GM23338 (cell line): ENCODE measurements at regions not wholly inside any gene's neighbourhood (a gene's known extent, or its start where the extent isn't known, plus 50 kb on each side); places are given as distances from the start of the nearest gene placed in this dataset.

Experiments used
- ATAC-seq: fragments of 200-7000 bp; cut with Tn5 transposase; 3 replicates; pipeline ENCODE4 v1.9.1; 2020
- DNase-seq: peaks from one replicate; pipeline ENCODE4 v3.0.0-alpha.2; 2015; ENCODE audit warnings: low spot score
- H2AFZ ChIP-seq: fragments of 200-600 bp; sonication (generic); 2 replicates; pipeline ENCODE4 v1.8.0; 2016; ENCODE audit warnings: antibody characterized with exemption, mild to moderate bottlenecking, moderate library complexity
- H3F3A ChIP-seq: fragments of 200-600 bp; sonication (generic); replicated peaks from 2 replicates; pipeline ENCODE4 v1.8.0; 2017; ENCODE audit warnings: antibody characterized with exemption, mixed run types, low read depth
- H3K27ac ChIP-seq: fragments of 200-600 bp; sonication (generic); 2 replicates; pipeline ENCODE4 v1.6.1; 2016; ENCODE audit warnings: low read depth
- H3K27me3 ChIP-seq: fragments of 200-600 bp; sonication (generic); 2 replicates; pipeline ENCODE4 v1.8.0; 2016; ENCODE audit warnings: mild to moderate bottlenecking, mixed run types, moderate library complexity; ENCODE audit not compliant: insufficient read depth
- H3K36me3 ChIP-seq: fragments of 200-600 bp; sonication (generic); 2 replicates; pipeline ENCODE4 v1.8.0; 2016; ENCODE audit warnings: mild to moderate bottlenecking; ENCODE audit not compliant: insufficient read depth
- H3K4me1 ChIP-seq: fragments of 200-600 bp; sonication (generic); 2 replicates; pipeline ENCODE4 v1.8.0; 2016; ENCODE audit warnings: mild to moderate bottlenecking, moderate library complexity; ENCODE audit not compliant: insufficient read depth
- H3K4me2 ChIP-seq: fragments of 200-600 bp; sonication (generic); 2 replicates; pipeline ENCODE4 v1.7.1; 2017; ENCODE audit warnings: mixed run types
- H3K4me3 ChIP-seq: fragments of 200-600 bp; sonication (generic); 2 replicates; pipeline ENCODE4 v1.6.1; 2016; ENCODE audit warnings: mixed run types
- H3K79me2 ChIP-seq: fragments of 200-600 bp; sonication (generic); replicated peaks from 2 replicates; pipeline ENCODE4 v1.8.0; 2017; ENCODE audit warnings: mild to moderate bottlenecking; ENCODE audit not compliant: insufficient read depth
- H3K9me2 ChIP-seq: fragments of 200-600 bp; sonication (generic); 2 replicates; pipeline ENCODE4 v1.8.0; 2017; ENCODE audit not compliant: insufficient read depth
- H4K20me1 ChIP-seq: fragments of 200-600 bp; sonication (generic); replicated peaks from 2 replicates; pipeline ENCODE4 v1.8.0; 2017; ENCODE audit warnings: mild to moderate bottlenecking; ENCODE audit not compliant: insufficient read depth
- H3K27ac Mint-ChIP-seq: 2 replicates; pipeline ENCODE4 v1.8.0; 2020; ENCODE audit warnings: inconsistent platforms, mild to moderate bottlenecking, moderate library complexity, mixed read lengths
- H3K27me3 Mint-ChIP-seq: 3 replicates; pipeline ENCODE4 v1.8.0; 2022; ENCODE audit warnings: low read depth, mild to moderate bottlenecking, moderate library complexity, mixed read lengths, inconsistent platforms; ENCODE audit not compliant: insufficient read depth, poor library complexity
- H3K36me3 Mint-ChIP-seq: 3 replicates; pipeline ENCODE4 v1.8.0; 2021; ENCODE audit warnings: low read depth, mild to moderate bottlenecking, inconsistent platforms, moderate library complexity, mixed read lengths
- H3K4me1 Mint-ChIP-seq: 3 replicates; pipeline ENCODE4 v1.8.0; 2020; ENCODE audit warnings: mild to moderate bottlenecking, inconsistent platforms, mixed read lengths
- H3K4me3 Mint-ChIP-seq: 3 replicates; pipeline ENCODE4 v1.8.0; 2021; ENCODE audit warnings: moderate library complexity, mild to moderate bottlenecking, inconsistent platforms, mixed read lengths
- H3K9me3 Mint-ChIP-seq: 3 replicates; pipeline ENCODE4 v1.8.0; 2020; ENCODE audit warnings: moderate library complexity, mild to moderate bottlenecking, inconsistent platforms, mixed read lengths
- EZH2 ChIP-seq: fragments of 200-600 bp; sonication (generic); IDR thresholded peaks from one replicate; pipeline ENCODE4 v1.8.0; 2017; ENCODE audit warnings: antibody characterized with exemption, mild to moderate bottlenecking, low read depth; ENCODE audit not compliant: unreplicated experiment
- JUNB ChIP-seq: IDR thresholded peaks from one replicate; pipeline ENCODE4 v1.6.1; 2016; ENCODE audit warnings: antibody characterized with exemption; ENCODE audit not compliant: unreplicated experiment
- NANOG ChIP-seq: IDR thresholded peaks from 2 replicates; pipeline ENCODE4 v1.6.1; 2016; ENCODE audit warnings: antibody characterized with exemption, borderline replicate concordance
- REST ChIP-seq: IDR thresholded peaks from one replicate; pipeline ENCODE4 v1.6.1; 2018; ENCODE audit warnings: antibody characterized with exemption; ENCODE audit not compliant: unreplicated experiment
- STAT1 ChIP-seq: IDR thresholded peaks from one replicate; pipeline ENCODE4 v1.6.1; 2016; ENCODE audit warnings: antibody characterized with exemption; ENCODE audit not compliant: unreplicated experiment
- ZNF114 ChIP-seq: fragments of 250-450 bp; sonication (Bioruptor Pico); IDR thresholded peaks from 2 replicates; pipeline ENCODE4 v1.5.0; 2020; ENCODE audit warnings: mild to moderate bottlenecking, moderate library complexity
- TF ChIP-seq, protein P1 (sequence below): fragments of 250-450 bp; sonication (Bioruptor Pico); IDR thresholded peaks from 2 replicates; pipeline ENCODE4 v1.5.0; 2020; ENCODE audit warnings: mild to moderate bottlenecking, moderate library complexity
- TF ChIP-seq, protein P2 (sequence below): IDR thresholded peaks from 2 replicates; pipeline ENCODE4 v1.6.1; 2016; ENCODE audit warnings: antibody characterized with exemption

DNA sequence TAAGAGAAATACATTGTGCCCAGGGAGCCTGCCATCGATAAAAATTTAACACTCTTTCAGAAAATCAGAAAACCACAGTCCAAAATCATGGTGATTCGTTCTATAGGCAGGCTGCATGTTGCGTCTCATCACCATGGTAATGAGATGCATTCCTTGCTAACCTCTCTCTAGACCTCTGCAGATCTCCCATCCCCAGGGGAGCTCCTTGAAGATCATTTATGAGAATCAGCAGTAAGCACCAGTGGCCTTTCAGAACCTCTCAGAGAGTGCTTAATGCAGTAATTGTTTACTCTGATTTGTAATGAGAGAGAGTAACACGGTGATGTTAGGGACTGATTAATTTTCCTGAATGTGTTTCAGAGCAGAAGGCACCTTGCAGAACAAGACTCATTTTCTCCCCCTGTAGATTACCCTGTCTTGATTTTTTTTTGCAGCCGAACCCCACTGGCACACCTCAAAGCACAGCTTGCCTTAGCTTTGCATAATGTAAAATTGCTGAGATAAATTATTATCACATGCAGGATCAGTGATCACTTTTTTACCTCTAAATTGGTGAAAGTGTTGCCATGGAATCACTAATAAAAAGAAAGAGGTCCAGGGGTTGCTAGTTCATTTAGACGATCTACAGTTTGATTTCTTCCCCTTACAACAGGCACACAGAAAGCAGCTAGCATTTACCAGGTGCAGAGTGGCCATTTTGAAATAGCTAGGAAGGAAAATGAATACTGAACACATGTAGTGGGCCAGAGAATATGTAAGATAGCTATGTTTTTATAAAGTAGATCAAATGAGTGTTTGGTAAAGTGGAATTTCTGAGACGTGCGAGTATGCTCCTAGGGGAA is 98.9 kb upstream of the CHL1 start:
- TF ChIP-seq STAT1 (no peak), REST (no peak), NANOG (no peak), JUNB (no peak), EZH2 (no peak), ZNF114 (no peak)
- TF ChIP-seq, protein P1, sequence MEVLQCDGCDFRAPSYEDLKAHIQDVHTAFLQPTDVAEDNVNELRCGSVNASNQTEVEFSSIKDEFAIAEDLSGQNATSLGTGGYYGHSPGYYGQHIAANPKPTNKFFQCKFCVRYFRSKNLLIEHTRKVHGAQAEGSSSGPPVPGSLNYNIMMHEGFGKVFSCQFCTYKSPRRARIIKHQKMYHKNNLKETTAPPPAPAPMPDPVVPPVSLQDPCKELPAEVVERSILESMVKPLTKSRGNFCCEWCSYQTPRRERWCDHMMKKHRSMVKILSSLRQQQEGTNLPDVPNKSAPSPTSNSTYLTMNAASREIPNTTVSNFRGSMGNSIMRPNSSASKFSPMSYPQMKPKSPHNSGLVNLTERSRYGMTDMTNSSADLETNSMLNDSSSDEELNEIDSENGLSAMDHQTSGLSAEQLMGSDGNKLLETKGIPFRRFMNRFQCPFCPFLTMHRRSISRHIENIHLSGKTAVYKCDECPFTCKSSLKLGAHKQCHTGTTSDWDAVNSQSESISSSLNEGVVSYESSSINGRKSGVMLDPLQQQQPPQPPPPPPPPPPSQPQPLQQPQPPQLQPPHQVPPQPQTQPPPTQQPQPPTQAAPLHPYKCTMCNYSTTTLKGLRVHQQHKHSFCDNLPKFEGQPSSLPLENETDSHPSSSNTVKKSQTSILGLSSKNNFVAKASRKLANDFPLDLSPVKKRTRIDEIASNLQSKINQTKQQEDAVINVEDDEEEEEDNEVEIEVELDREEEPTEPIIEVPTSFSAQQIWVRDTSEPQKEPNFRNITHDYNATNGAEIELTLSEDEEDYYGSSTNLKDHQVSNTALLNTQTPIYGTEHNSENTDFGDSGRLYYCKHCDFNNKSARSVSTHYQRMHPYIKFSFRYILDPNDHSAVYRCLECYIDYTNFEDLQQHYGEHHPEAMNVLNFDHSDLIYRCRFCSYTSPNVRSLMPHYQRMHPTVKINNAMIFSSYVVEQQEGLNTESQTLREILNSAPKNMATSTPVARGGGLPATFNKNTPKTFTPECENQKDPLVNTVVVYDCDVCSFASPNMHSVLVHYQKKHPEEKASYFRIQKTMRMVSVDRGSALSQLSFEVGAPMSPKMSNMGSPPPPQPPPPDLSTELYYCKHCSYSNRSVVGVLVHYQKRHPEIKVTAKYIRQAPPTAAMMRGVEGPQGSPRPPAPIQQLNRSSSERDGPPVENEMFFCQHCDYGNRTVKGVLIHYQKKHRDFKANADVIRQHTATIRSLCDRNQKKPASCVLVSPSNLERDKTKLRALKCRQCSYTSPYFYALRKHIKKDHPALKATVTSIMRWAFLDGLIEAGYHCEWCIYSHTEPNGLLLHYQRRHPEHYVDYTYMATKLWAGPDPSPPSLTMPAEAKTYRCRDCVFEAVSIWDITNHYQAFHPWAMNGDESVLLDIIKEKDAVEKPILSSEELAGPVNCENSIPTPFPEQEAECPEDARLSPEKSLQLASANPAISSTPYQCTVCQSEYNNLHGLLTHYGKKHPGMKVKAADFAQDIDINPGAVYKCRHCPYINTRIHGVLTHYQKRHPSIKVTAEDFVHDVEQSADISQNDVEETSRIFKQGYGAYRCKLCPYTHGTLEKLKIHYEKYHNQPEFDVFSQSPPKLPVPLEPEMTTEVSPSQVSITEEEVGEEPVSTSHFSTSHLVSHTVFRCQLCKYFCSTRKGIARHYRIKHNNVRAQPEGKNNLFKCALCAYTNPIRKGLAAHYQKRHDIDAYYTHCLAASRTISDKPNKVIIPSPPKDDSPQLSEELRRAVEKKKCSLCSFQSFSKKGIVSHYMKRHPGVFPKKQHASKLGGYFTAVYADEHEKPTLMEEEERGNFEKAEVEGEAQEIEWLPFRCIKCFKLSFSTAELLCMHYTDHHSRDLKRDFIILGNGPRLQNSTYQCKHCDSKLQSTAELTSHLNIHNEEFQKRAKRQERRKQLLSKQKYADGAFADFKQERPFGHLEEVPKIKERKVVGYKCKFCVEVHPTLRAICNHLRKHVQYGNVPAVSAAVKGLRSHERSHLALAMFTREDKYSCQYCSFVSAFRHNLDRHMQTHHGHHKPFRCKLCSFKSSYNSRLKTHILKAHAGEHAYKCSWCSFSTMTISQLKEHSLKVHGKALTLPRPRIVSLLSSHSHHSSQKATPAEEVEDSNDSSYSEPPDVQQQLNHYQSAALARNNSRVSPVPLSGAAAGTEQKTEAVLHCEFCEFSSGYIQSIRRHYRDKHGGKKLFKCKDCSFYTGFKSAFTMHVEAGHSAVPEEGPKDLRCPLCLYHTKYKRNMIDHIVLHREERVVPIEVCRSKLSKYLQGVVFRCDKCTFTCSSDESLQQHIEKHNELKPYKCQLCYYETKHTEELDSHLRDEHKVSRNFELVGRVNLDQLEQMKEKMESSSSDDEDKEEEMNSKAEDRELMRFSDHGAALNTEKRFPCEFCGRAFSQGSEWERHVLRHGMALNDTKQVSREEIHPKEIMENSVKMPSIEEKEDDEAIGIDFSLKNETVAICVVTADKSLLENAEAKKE (CRISPR knock-in tag) = no peak
- TF ChIP-seq, protein P2, sequence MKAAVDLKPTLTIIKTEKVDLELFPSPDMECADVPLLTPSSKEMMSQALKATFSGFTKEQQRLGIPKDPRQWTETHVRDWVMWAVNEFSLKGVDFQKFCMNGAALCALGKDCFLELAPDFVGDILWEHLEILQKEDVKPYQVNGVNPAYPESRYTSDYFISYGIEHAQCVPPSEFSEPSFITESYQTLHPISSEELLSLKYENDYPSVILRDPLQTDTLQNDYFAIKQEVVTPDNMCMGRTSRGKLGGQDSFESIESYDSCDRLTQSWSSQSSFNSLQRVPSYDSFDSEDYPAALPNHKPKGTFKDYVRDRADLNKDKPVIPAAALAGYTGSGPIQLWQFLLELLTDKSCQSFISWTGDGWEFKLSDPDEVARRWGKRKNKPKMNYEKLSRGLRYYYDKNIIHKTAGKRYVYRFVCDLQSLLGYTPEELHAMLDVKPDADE = no peak

More for the DNA sequence above, 98.9 kb upstream of the CHL1 start:
- H3K27ac Mint-ChIP-seq = no peak overlapping the region
- no peak overlapping the region for H3K4me3 Mint-ChIP-seq
- H3F3A ChIP-seq = no peaks in the 10 kb centered on the region
- H3K79me2 ChIP-seq = no peaks in the 10 kb centered on the region
- H3K36me3 Mint-ChIP-seq = peaks cover 27% of the 10 kb centered on the region; the same call in 1 of the 3 replicates
- H3K36me3 ChIP-seq = no peaks in the 10 kb centered on the region
- no peaks in the 10 kb centered on the region for H3K9me2 ChIP-seq
- H3K27me3 Mint-ChIP-seq = no peaks in the 10 kb centered on the region
- H3K9me3 Mint-ChIP-seq = peaks cover 99% of the 10 kb centered on the region
- H2AFZ ChIP-seq = no peak overlapping the region
- H3K4me3 ChIP-seq = no peak overlapping the region
- H3K4me2 ChIP-seq = no peak overlapping the region
- H3K27ac ChIP-seq = no peak overlapping the region
- ATAC-seq (no peak), DNase-seq (peak; percentile 48)
- H3K4me1 Mint-ChIP-seq = no peaks in the 10 kb centered on the region
- H3K27me3 ChIP-seq = no peaks in the 10 kb centered on the region
- peaks cover 35% of the 10 kb centered on the region for H3K4me1 ChIP-seq
- no peaks in the 10 kb centered on the region for H4K20me1 ChIP-seq
